IMR-90 (cell line): ENCODE measurements at regions not wholly inside any gene's neighbourhood (a gene's known extent, or its start where the extent isn't known, plus 50 kb on each side); places are given as distances from the start of the nearest gene placed in this dataset.

ENCODE experiments used
- ATAC-seq: fragments of 200-7000 bp; cut with Tn5 transposase; 2 replicates; pipeline ENCODE4 v1.9.1; 2020; ENCODE audit warnings: low read depth, mild to moderate bottlenecking, moderate library complexity
- BruUV-seq: library from RNA; stranded (reverse); fragments of 400-500 nt; replicated peaks from 2 replicates; lab custom pipeline; 2021; lab: Mats Ljungman, UMichigan
- CTCF ChIA-PET: fragments of 300-600 bp; formaldehyde crosslinking; extraction: SDS; loops from one replicate; lab custom pipeline; 2021; ENCODE audit warnings: antibody characterized with exemption; lab: Yijun Ruan, JAX
- POLR2A ChIA-PET: fragments of 300-600 bp; sonication (Branson Sonifier 250); formaldehyde crosslinking; loops from one replicate; lab custom pipeline; 2022; ENCODE audit warnings: antibody characterized with exemption; ENCODE audit not compliant: unreplicated experiment; lab: Charles Lee
- DNase-seq: peaks from one replicate; pipeline ENCODE4 v3.0.0; 2013
- H2AFZ ChIP-seq: replicated peaks from 2 replicates; pipeline ENCODE3; 2013; ENCODE audit warnings: low read length, mild to moderate bottlenecking; ENCODE audit not compliant: poor library complexity
- H2AK5ac ChIP-seq: 2 replicates; pipeline ENCODE4 v1.6.1; 2013; ENCODE audit warnings: low read depth, low read length, inconsistent platforms
- H2AK9ac ChIP-seq: replicated peaks from 2 replicates; pipeline ENCODE3; 2013; ENCODE audit warnings: mild to moderate bottlenecking, low read depth, low read length, moderate library complexity; ENCODE audit not compliant: poor library complexity
- H2BK120ac ChIP-seq: 2 replicates; pipeline ENCODE4 v1.6.1; 2013; ENCODE audit warnings: low read depth, low read length, inconsistent platforms
- H2BK15ac ChIP-seq: 3 replicates; pipeline ENCODE4 v1.6.1; 2013; ENCODE audit warnings: low read depth, low read length, inconsistent platforms
- H2BK20ac ChIP-seq: 2 replicates; pipeline ENCODE4 v1.6.1; 2013; ENCODE audit warnings: low read depth, mild to moderate bottlenecking, inconsistent platforms, low read length, moderate library complexity
- H2BK5ac ChIP-seq: 2 replicates; pipeline ENCODE4 v1.6.1; 2013; ENCODE audit warnings: mild to moderate bottlenecking, low read depth, low read length, inconsistent platforms; ENCODE audit not compliant: poor library complexity, severe bottlenecking
- H3K14ac ChIP-seq: replicated peaks from 2 replicates; pipeline ENCODE4 v1.6.1; 2013; ENCODE audit warnings: low read depth, low read length, inconsistent platforms
- H3K18ac ChIP-seq: 2 replicates; pipeline ENCODE4 v1.6.1; 2013; ENCODE audit warnings: low read depth, low read length, control low read depth
- H3K23ac ChIP-seq: 2 replicates; pipeline ENCODE4 v1.6.1; 2013; ENCODE audit warnings: low read depth, low read length, inconsistent platforms
- H3K27ac ChIP-seq: 2 replicates; pipeline ENCODE4 v1.5.1; 2013; ENCODE audit warnings: mild to moderate bottlenecking, control low read depth, low read length; ENCODE audit not compliant: insufficient read depth
- H3K27me3 ChIP-seq: 2 replicates; pipeline ENCODE4 v1.6.1; 2013; ENCODE audit warnings: low read length; ENCODE audit not compliant: control insufficient read depth, insufficient read depth
- H3K36me3 ChIP-seq: 2 replicates; pipeline ENCODE4 v1.6.1; 2013; ENCODE audit warnings: low read length, mixed read lengths; ENCODE audit not compliant: control insufficient read depth, insufficient read depth
- H3K4ac ChIP-seq: 2 replicates; pipeline ENCODE4 v1.6.1; 2013; ENCODE audit warnings: low read depth, low read length, inconsistent platforms
- H3K4me1 ChIP-seq: 2 replicates; pipeline ENCODE4 v1.6.1; 2013; ENCODE audit warnings: low read length, mixed read lengths; ENCODE audit not compliant: control insufficient read depth, insufficient read depth
- H3K4me2 ChIP-seq: 2 replicates; pipeline ENCODE4 v1.6.1; 2013; ENCODE audit warnings: low read depth, mild to moderate bottlenecking, control low read depth, low read length, moderate library complexity
- H3K4me3 ChIP-seq: 2 replicates; pipeline ENCODE4 v1.5.1; 2013; ENCODE audit warnings: low read depth, mild to moderate bottlenecking, control low read depth, low read length, moderate library complexity; ENCODE audit not compliant: insufficient read depth
- H3K56ac ChIP-seq: 2 replicates; pipeline ENCODE4 v1.6.1; 2013; ENCODE audit warnings: low read length, inconsistent platforms; ENCODE audit not compliant: insufficient read depth; ENCODE audit errors: extremely low read depth
- H3K79me1 ChIP-seq, 2 experiments: 2 replicates each; pipeline ENCODE4 v1.6.1; 2013; ENCODE audit warnings: low read length in 2 of 2, inconsistent platforms in 1 of 2, low read depth in 1 of 2
- H3K9ac ChIP-seq: 2 replicates; pipeline ENCODE4 v1.6.1; 2013; ENCODE audit warnings: low read depth, low read length, control low read depth
- H3K9me1 ChIP-seq: 2 replicates; pipeline ENCODE4 v1.6.1; 2013; ENCODE audit warnings: low read length, inconsistent platforms; ENCODE audit not compliant: insufficient read depth
- H3K9me3 ChIP-seq: 2 replicates; pipeline ENCODE4 v1.6.1; 2013; ENCODE audit warnings: low read length; ENCODE audit not compliant: control insufficient read depth, insufficient read depth
- H4K20me1 ChIP-seq: 2 replicates; pipeline ENCODE4 v1.6.1; 2013; ENCODE audit warnings: low read length, inconsistent platforms; ENCODE audit not compliant: insufficient read depth
- H4K5ac ChIP-seq: 2 replicates; pipeline ENCODE4 v1.6.1; 2013; ENCODE audit warnings: mild to moderate bottlenecking, low read depth, low read length, control low read depth
- H4K8ac ChIP-seq, 2 experiments: 2 replicates each; pipeline ENCODE4 v1.6.1; 2013; ENCODE audit warnings: low read depth in 2 of 2, low read length in 2 of 2, control low read depth in 1 of 2, inconsistent platforms in 1 of 2
- H4K91ac ChIP-seq: 2 replicates; pipeline ENCODE4 v1.6.1; 2013; ENCODE audit warnings: low read depth, low read length, inconsistent platforms; ENCODE audit not compliant: insufficient read depth
- BHLHE40 ChIP-seq: fragments of 150-350 bp; IDR thresholded peaks from 2 replicates; pipeline ENCODE4 v1.6.1; 2016; ENCODE audit warnings: mild to moderate bottlenecking, low read depth, low read length
- RAD21 ChIP-seq: IDR thresholded peaks from 2 replicates; pipeline ENCODE4 v1.6.1; 2012; ENCODE audit warnings: low read length, improper control_type of control experiment
- RFX5 ChIP-seq: IDR thresholded peaks from 2 replicates; pipeline ENCODE4 v1.8.0; 2012; ENCODE audit warnings: low read depth, mild to moderate bottlenecking, low read length, moderate library complexity
- WGBS, 2 experiments: methylation state at CpG; one replicate each; pipeline versions ENCODE4 v1.1.5 to v1.1.7; 2013; ENCODE audit warnings: missing lambda C conversion rate in 2 of 2; ENCODE audit not compliant: insufficient read length in 1 of 2; ENCODE audit errors: extremely low coverage in 2 of 2; 5-methylcytosine and 5-hydroxymethylcytosine counted together
- dilution Hi-C: fragments of 300-500 bp; cut with HindIII; formaldehyde crosslinking; loops from one replicate; pipeline ENCODE4 v1.14.3; 2018; ENCODE audit warnings: low sequenced_read_pairs; ENCODE audit not compliant: unreplicated experiment
- in situ Hi-C: fragments of 300-500 bp; cut with MboI; formaldehyde crosslinking; loops from 3 replicates; pipeline ENCODE4 v1.14.3; 2019; ENCODE audit warnings: low sequenced_read_pairs, inconsistent platforms, mixed read lengths
- intact Hi-C: fragments of 100-400 bp; cut with micrococcal nuclease; formaldehyde crosslinking; loops from 2 replicates; pipeline ENCODE4 v1.10.0; 2022

DNA sequence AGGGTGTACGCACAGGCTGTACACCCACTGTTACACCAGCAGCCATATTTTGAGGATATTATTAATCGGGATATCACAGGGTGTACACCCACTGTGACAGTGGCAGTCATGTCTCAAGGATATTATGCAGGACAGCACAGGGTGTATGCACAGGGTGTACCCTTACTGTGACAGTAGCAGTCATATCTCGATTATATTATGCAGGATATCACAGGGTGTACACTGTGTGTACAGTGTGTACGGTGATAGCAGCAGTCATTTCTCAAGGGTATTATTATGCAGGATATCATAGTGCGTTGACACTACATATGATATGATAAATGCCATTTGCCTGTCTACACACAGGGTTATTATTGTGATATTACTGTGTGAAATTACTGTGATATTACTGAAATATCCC lies 80.5 kb upstream of the SLC25A48 start:
- Histone ChIP-seq H2AK9ac (no peak overlapping the region), H3K14ac (no peak overlapping the region), H4K20me1 (no peaks in the 10 kb centered on the region), H4K91ac (no peak overlapping the region), H3K4me3 (no peak overlapping the region), H2BK120ac (no peak overlapping the region), H2AK5ac (no peak overlapping the region), H3K79me1 (no peaks in the 10 kb centered on the region), H3K4me1 (no peaks in the 10 kb centered on the region), H2BK5ac (no peak overlapping the region), H2BK20ac (no peak overlapping the region), H3K18ac (no peak overlapping the region), H2BK15ac (no peak overlapping the region), H3K27me3 (no peaks in the 10 kb centered on the region), H4K8ac (no peak overlapping the region), H4K5ac (no peak overlapping the region), H3K9ac (no peak overlapping the region), H3K9me3 (no peaks in the 10 kb centered on the region), H3K4me2 (no peak overlapping the region), H3K56ac (no peak overlapping the region), H3K36me3 (no peaks in the 10 kb centered on the region), H3K9me1 (no peaks in the 10 kb centered on the region), H3K27ac (no peak overlapping the region), H3K4ac (no peak overlapping the region), H3K23ac (no peak overlapping the region), H2AFZ (no peak overlapping the region)
- ChIA-PET POLR2A (no interaction called here), CTCF (no interaction called here)
- no peak for TF ChIP-seq RFX5
- TF ChIP-seq BHLHE40, result no peak
- no peak for TF ChIP-seq RAD21
- intact Hi-C loops (no loop called here), in situ Hi-C loops (no loop called here), dilution Hi-C loops (no loop called here)
- DNase-seq, result no peak
- WGBS, 2 experiments, result no CpG with 5 or more reads among the region's 5 CpGs
- BruUV-seq, result no TSS peak
- ATAC-seq, result no peak
